GM23338 (cell line): ENCODE measurements at regions not wholly inside any gene's neighbourhood (a gene's known extent, or its start where the extent isn't known, plus 50 kb on each side); places are given as distances from the start of the nearest gene placed in this dataset.

Source experiments
- ATAC-seq: fragments of 200-7000 bp; cut with Tn5 transposase; 3 replicates; pipeline ENCODE4 v1.9.1; 2020
- DNase-seq: peaks from one replicate; pipeline ENCODE4 v3.0.0-alpha.2; 2015; ENCODE audit warnings: low spot score
- H2AFZ ChIP-seq: fragments of 200-600 bp; sonication (generic); 2 replicates; pipeline ENCODE4 v1.8.0; 2016; ENCODE audit warnings: antibody characterized with exemption, mild to moderate bottlenecking, moderate library complexity
- H3F3A ChIP-seq: fragments of 200-600 bp; sonication (generic); replicated peaks from 2 replicates; pipeline ENCODE4 v1.8.0; 2017; ENCODE audit warnings: antibody characterized with exemption, mixed run types, low read depth
- H3K27ac ChIP-seq: fragments of 200-600 bp; sonication (generic); 2 replicates; pipeline ENCODE4 v1.6.1; 2016; ENCODE audit warnings: low read depth
- H3K27me3 ChIP-seq: fragments of 200-600 bp; sonication (generic); 2 replicates; pipeline ENCODE4 v1.8.0; 2016; ENCODE audit warnings: mild to moderate bottlenecking, mixed run types, moderate library complexity; ENCODE audit not compliant: insufficient read depth
- H3K36me3 ChIP-seq: fragments of 200-600 bp; sonication (generic); 2 replicates; pipeline ENCODE4 v1.8.0; 2016; ENCODE audit warnings: mild to moderate bottlenecking; ENCODE audit not compliant: insufficient read depth
- H3K4me1 ChIP-seq: fragments of 200-600 bp; sonication (generic); 2 replicates; pipeline ENCODE4 v1.8.0; 2016; ENCODE audit warnings: mild to moderate bottlenecking, moderate library complexity; ENCODE audit not compliant: insufficient read depth
- H3K4me2 ChIP-seq: fragments of 200-600 bp; sonication (generic); 2 replicates; pipeline ENCODE4 v1.7.1; 2017; ENCODE audit warnings: mixed run types
- H3K4me3 ChIP-seq: fragments of 200-600 bp; sonication (generic); 2 replicates; pipeline ENCODE4 v1.6.1; 2016; ENCODE audit warnings: mixed run types
- H3K79me2 ChIP-seq: fragments of 200-600 bp; sonication (generic); replicated peaks from 2 replicates; pipeline ENCODE4 v1.8.0; 2017; ENCODE audit warnings: mild to moderate bottlenecking; ENCODE audit not compliant: insufficient read depth
- H3K9me2 ChIP-seq: fragments of 200-600 bp; sonication (generic); 2 replicates; pipeline ENCODE4 v1.8.0; 2017; ENCODE audit not compliant: insufficient read depth
- H4K20me1 ChIP-seq: fragments of 200-600 bp; sonication (generic); replicated peaks from 2 replicates; pipeline ENCODE4 v1.8.0; 2017; ENCODE audit warnings: mild to moderate bottlenecking; ENCODE audit not compliant: insufficient read depth
- H3K27ac Mint-ChIP-seq: 2 replicates; pipeline ENCODE4 v1.8.0; 2020; ENCODE audit warnings: inconsistent platforms, mild to moderate bottlenecking, moderate library complexity, mixed read lengths
- H3K27me3 Mint-ChIP-seq: 3 replicates; pipeline ENCODE4 v1.8.0; 2022; ENCODE audit warnings: low read depth, mild to moderate bottlenecking, moderate library complexity, mixed read lengths, inconsistent platforms; ENCODE audit not compliant: insufficient read depth, poor library complexity
- H3K36me3 Mint-ChIP-seq: 3 replicates; pipeline ENCODE4 v1.8.0; 2021; ENCODE audit warnings: low read depth, mild to moderate bottlenecking, inconsistent platforms, moderate library complexity, mixed read lengths
- H3K4me1 Mint-ChIP-seq: 3 replicates; pipeline ENCODE4 v1.8.0; 2020; ENCODE audit warnings: mild to moderate bottlenecking, inconsistent platforms, mixed read lengths
- H3K4me3 Mint-ChIP-seq: 3 replicates; pipeline ENCODE4 v1.8.0; 2021; ENCODE audit warnings: moderate library complexity, mild to moderate bottlenecking, inconsistent platforms, mixed read lengths
- H3K9me3 Mint-ChIP-seq: 3 replicates; pipeline ENCODE4 v1.8.0; 2020; ENCODE audit warnings: moderate library complexity, mild to moderate bottlenecking, inconsistent platforms, mixed read lengths
- CREB1 ChIP-seq: fragments of 250-450 bp; sonication (Bioruptor Pico); IDR thresholded peaks from 2 replicates; pipeline ENCODE4 v1.5.0; 2020; ENCODE audit warnings: low read depth, mild to moderate bottlenecking, moderate library complexity
- CTCF ChIP-seq, 2 experiments: fragments of 200-600 bp in 1 of 2; sonication (generic) in 1 of 2; conservative IDR thresholded peaks; 2 replicates each; pipeline versions ENCODE4 v1.5.1 to v1.6.1; 2016 to 2017; ENCODE audit warnings: antibody characterized with exemption in 2 of 2, low read depth in 2 of 2, mild to moderate bottlenecking in 2 of 2, moderate library complexity in 1 of 2
- ETS1 ChIP-seq: IDR thresholded peaks from 2 replicates; pipeline ENCODE4 v1.6.1; 2016; ENCODE audit warnings: antibody characterized with exemption
- EZH2 ChIP-seq: fragments of 200-600 bp; sonication (generic); IDR thresholded peaks from one replicate; pipeline ENCODE4 v1.8.0; 2017; ENCODE audit warnings: antibody characterized with exemption, mild to moderate bottlenecking, low read depth; ENCODE audit not compliant: unreplicated experiment
- JUNB ChIP-seq: IDR thresholded peaks from one replicate; pipeline ENCODE4 v1.6.1; 2016; ENCODE audit warnings: antibody characterized with exemption; ENCODE audit not compliant: unreplicated experiment
- NANOG ChIP-seq: IDR thresholded peaks from 2 replicates; pipeline ENCODE4 v1.6.1; 2016; ENCODE audit warnings: antibody characterized with exemption, borderline replicate concordance
- REST ChIP-seq: IDR thresholded peaks from one replicate; pipeline ENCODE4 v1.6.1; 2018; ENCODE audit warnings: antibody characterized with exemption; ENCODE audit not compliant: unreplicated experiment
- STAT1 ChIP-seq: IDR thresholded peaks from one replicate; pipeline ENCODE4 v1.6.1; 2016; ENCODE audit warnings: antibody characterized with exemption; ENCODE audit not compliant: unreplicated experiment
- ZNF114 ChIP-seq: fragments of 250-450 bp; sonication (Bioruptor Pico); IDR thresholded peaks from 2 replicates; pipeline ENCODE4 v1.5.0; 2020; ENCODE audit warnings: mild to moderate bottlenecking, moderate library complexity
- ZNF331 ChIP-seq: fragments of 250-450 bp; sonication (Bioruptor Pico); IDR thresholded peaks from 2 replicates; pipeline ENCODE4 v1.5.0; 2020; ENCODE audit warnings: low read depth, mild to moderate bottlenecking, moderate library complexity
- ZNF462 ChIP-seq: fragments of 250-450 bp; sonication (Bioruptor Pico); IDR thresholded peaks from 2 replicates; pipeline ENCODE4 v1.5.0; 2020; ENCODE audit warnings: mild to moderate bottlenecking, moderate library complexity

- Histone ChIP-seq H3K27ac (no peak overlapping the region), H3K27me3 (no peaks in the 10 kb centered on the region), H4K20me1 (no peaks in the 10 kb centered on the region), H3K4me3 (no peak overlapping the region), H3F3A (no peaks in the 10 kb centered on the region), H3K4me2 (no peak overlapping the region), H3K9me2 (no peaks in the 10 kb centered on the region), H3K79me2 (no peaks in the 10 kb centered on the region), H2AFZ (no peak overlapping the region), H3K36me3 (no peaks in the 10 kb centered on the region), H3K4me1 (no peaks in the 10 kb centered on the region)
- Mint-ChIP-seq H3K27ac (no peak overlapping the region), H3K4me3 (no peak overlapping the region), H3K9me3 (no peaks in the 10 kb centered on the region), H3K36me3 (no peaks in the 10 kb centered on the region), H3K4me1 (no peaks in the 10 kb centered on the region), H3K27me3 (no peaks in the 10 kb centered on the region)
- ATAC-seq (no peak), DNase-seq (no peak)
- TF ChIP-seq STAT1 (no peak), ETS1 (no peak), ZNF114 (CRISPR knock-in tag) (no peak), JUNB (no peak), CTCF (conservative IDR thresholded peaks at IDR 0.05; ENCODE audit: low read depth in 2 of 2) (no peak), CREB1 (CRISPR knock-in tag) (no peak), ZNF331 (CRISPR knock-in tag) (no peak), REST (no peak), ZNF462 (no peak), NANOG (no peak), EZH2 (no peak)
These were observed 180.7 kb upstream of the MXRA5 start for GRCh38 chrX:3527166-3527565.
